ENCODE measurements at regions not wholly inside any gene's neighbourhood (a gene's known extent, or its start where the extent isn't known, plus 50 kb on each side); places are given as distances from the start of the nearest gene placed in this dataset.

DNA sequence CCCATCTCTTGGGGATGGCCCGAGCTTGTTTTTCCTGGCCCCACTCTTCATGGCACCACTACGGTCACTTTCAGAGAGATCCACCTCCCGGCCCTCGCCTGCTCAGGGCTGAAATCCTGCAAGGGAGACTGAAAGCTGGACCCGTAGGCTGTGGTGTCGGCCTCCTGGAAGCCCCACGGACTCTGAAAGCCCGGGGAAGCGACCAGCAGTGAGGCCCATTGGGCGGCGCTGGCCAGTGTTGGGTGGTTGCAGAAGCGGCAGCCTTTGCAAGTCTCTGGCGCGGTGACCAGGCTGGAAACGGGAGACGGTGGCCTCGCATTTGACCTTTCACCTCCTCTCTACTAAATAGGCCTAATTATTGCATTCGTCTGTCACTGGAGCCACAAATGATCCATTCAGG is 186.0 kb upstream of the FOXF1 start:
- TF ChIP-seq, protein P1, sequence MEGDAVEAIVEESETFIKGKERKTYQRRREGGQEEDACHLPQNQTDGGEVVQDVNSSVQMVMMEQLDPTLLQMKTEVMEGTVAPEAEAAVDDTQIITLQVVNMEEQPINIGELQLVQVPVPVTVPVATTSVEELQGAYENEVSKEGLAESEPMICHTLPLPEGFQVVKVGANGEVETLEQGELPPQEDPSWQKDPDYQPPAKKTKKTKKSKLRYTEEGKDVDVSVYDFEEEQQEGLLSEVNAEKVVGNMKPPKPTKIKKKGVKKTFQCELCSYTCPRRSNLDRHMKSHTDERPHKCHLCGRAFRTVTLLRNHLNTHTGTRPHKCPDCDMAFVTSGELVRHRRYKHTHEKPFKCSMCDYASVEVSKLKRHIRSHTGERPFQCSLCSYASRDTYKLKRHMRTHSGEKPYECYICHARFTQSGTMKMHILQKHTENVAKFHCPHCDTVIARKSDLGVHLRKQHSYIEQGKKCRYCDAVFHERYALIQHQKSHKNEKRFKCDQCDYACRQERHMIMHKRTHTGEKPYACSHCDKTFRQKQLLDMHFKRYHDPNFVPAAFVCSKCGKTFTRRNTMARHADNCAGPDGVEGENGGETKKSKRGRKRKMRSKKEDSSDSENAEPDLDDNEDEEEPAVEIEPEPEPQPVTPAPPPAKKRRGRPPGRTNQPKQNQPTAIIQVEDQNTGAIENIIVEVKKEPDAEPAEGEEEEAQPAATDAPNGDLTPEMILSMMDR (IDR thresholded peaks at IDR 0.05) = no peak
- TF ChIP-seq POLR2A (IDR thresholded peaks at IDR 0.05) = no peak
